NCI-H2029 treated with DMSO at 0.1 percent for 48 hours (cell line): ENCODE measurements at regions not wholly inside any gene's neighbourhood (a gene's known extent, or its start where the extent isn't known, plus 50 kb on each side); places are given as distances from the start of the nearest gene placed in this dataset.
A peak's percentile ranks its signal among the peaks of the same experiment; 100 is the strongest.
"Not testable (repeated sequence)": the region's sequence is repeated elsewhere in the genome, so short reads cannot be mapped to it uniquely, and the experiment has no call there.

ENCODE experiments used
- DNase-seq: peaks from one replicate; lab custom pipeline; 2025; lab: John Stamatoyannopoulos, UW

GRCh38 chr4:26209378-26209777, 111.4 kb upstream of the RBPJ start:
- DNase-seq: not testable (repeated sequence)

- DNase-seq: no peak
These were observed 108.3 kb upstream of the RBPJ start for GRCh38 chr4:26212528-26212927.

- DNase-seq: no peak
These were observed 107.5 kb upstream of the RBPJ start for GRCh38 chr4:26213317-26213716.

GRCh38 chr4:26214994-26215393, 105.8 kb upstream of the RBPJ start:
- DNase-seq: no peak

GRCh38 chr4:26215725-26216124, 105.1 kb upstream of the RBPJ start:
- DNase-seq: no peak

GRCh38 chr4:26217481-26217880, 103.3 kb upstream of the RBPJ start:
- DNase-seq: no peak

- no peak for DNase-seq
These were observed 102.7 kb upstream of the RBPJ start for GRCh38 chr4:26217961-26218676.

GRCh38 chr4:26218677-26219605, 101.9 kb upstream of the RBPJ start:
- DNase-seq: no peak

GRCh38 chr4:26220696-26221095, 100.1 kb upstream of the RBPJ start:
- DNase-seq: no peak

GRCh38 chr4:26223155-26223554, 97.7 kb upstream of the RBPJ start:
- no peak for DNase-seq

GRCh38 chr4:26226629-26227376, 94.0 kb upstream of the RBPJ start:
- DNase-seq: peak; percentile 75

GRCh38 chr4:26227601-26228229, 93.1 kb upstream of the RBPJ start:
- DNase-seq: no peak

- no peak for DNase-seq
These were observed 91.9 kb upstream of the RBPJ start for GRCh38 chr4:26228883-26229282.

GRCh38 chr4:26229974-26230373, 90.8 kb upstream of the RBPJ start:
- DNase-seq: no peak

- DNase-seq: no peak
These were observed 87.5 kb upstream of the RBPJ start for GRCh38 chr4:26233350-26233749.

- DNase-seq: peak; percentile 96
These were observed 85.3 kb upstream of the RBPJ start for GRCh38 chr4:26235500-26235899.

- no peak for DNase-seq
These were observed 82.9 kb upstream of the RBPJ start for GRCh38 chr4:26237916-26238315.

- peak; percentile 100 for DNase-seq
These were observed 82.4 kb upstream of the RBPJ start for GRCh38 chr4:26238426-26238777.

- peak; percentile 100 for DNase-seq
These were observed 81.8 kb upstream of the RBPJ start for GRCh38 chr4:26238778-26239679.

- no peak for DNase-seq
These were observed 81.0 kb upstream of the RBPJ start for GRCh38 chr4:26239801-26240200.

GRCh38 chr4:26241179-26241578, 79.6 kb upstream of the RBPJ start:
- no peak for DNase-seq
